ENCODE measurements at regions not wholly inside any gene's neighbourhood (a gene's known extent, or its start where the extent isn't known, plus 50 kb on each side); places are given as distances from the start of the nearest gene placed in this dataset.
A peak's percentile ranks its signal among the peaks of the same experiment; 100 is the strongest.
"Not testable (repeated sequence)": the region's sequence is repeated elsewhere in the genome, so short reads cannot be mapped to it uniquely, and the experiment has no call there.

GRCh38 chr15:92850218-92850617, 49.9 kb upstream of the CHD2 start:
- RAD21 ChIA-PET (ENCODE audit: low non-redundant PET in 1 of 2, low total read pairs in 2 of 2, uncharacterized antibody in 2 of 2, unreplicated experiment in 2 of 2); H3K9ac ChIP-seq (ENCODE audit: low read length); H3K9me3 ChIP-seq (ENCODE audit: control insufficient read depth in 1 of 2, insufficient read depth in 1 of 2, low read depth in 1 of 2, low read length in 2 of 2); POLR2A ChIA-PET; DNase-seq (ENCODE audit: low read depth, low spot score); CTCF ChIA-PET; H3K36me3 ChIP-seq (ENCODE audit: control insufficient read depth in 1 of 2, insufficient read depth in 2 of 2, low read length in 2 of 2); H3K4me3 ChIP-seq (replicated peaks in 1 of 2; ENCODE audit: low read depth in 1 of 2, low read length in 2 of 2); H4K20me1 ChIP-seq (ENCODE audit: insufficient read depth); H3K79me2 ChIP-seq (ENCODE audit: insufficient read depth, low read length); H3K27ac ChIP-seq (ENCODE audit: low read depth, low read length); BruUV-seq (replicated peaks); H2AFZ ChIP-seq (ENCODE audit: low read depth, low read length, poor library complexity, severe bottlenecking); intact Hi-C loops (cut with micrococcal nuclease); H3K27me3 ChIP-seq (ENCODE audit: insufficient read depth, low read length); H3K9me2 ChIP-seq (ENCODE audit: insufficient read depth); H3K4me2 ChIP-seq (ENCODE audit: low read length): not testable (repeated sequence)
- peaks cover 5 to 11% of the 10 kb centered on the region in 2 experiments; a peak in 3 of 4 replicates for H3K4me1 ChIP-seq (ENCODE audit: control insufficient read depth in 1 of 2, insufficient read depth in 2 of 2, low read length in 2 of 2)
- ATAC-seq, result peak; percentile 27; the same call in 1 of the 2 replicates

Measured in HCT116 (cell line).